ENCODE measurements at regions not wholly inside any gene's neighbourhood (a gene's known extent, or its start where the extent isn't known, plus 50 kb on each side); places are given as distances from the start of the nearest gene placed in this dataset.

DNA sequence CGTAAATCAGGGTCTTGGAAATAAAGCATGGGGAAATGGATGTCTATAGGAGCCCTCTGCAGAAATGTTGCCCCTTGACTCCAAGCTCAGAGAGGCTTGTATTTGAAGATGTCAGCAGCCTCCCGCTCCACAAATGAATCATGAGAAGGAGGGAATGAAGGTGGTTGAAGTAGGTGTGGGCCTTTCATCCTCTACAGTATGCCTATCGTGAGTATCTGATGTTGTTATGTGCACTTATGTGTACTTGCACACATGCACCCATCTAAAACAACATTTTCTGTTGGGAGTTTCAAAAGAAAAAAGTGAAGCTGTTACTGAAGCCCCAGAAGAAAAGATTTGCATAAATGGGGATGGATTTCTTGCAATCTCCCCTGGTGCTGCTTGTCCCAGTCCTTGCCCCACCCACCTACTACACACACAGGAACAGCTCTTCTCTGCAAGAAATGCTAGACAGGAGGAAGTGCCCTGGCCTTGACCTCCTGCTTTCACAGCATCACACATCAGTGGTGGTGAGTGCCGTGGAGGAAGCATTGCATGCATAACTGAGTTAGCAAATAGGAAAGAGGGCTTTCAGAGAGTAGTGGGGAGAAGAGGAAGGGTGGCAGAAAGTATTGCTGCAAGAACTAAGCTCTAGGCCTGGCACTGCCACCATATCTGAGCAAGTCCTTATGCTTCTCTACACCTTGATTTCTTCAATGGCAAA lies 156.1 kb downstream of the SNX18 start:
- H3K4me3 ChIP-seq (ENCODE audit: control insufficient read depth in 2 of 3, extremely low read depth in 1 of 3, insufficient read depth in 2 of 3, low read depth in 1 of 3, low read length in 3 of 3): no peak overlapping the region
- no peak for FAIRE-seq
- no peaks in the 10 kb centered on the region for H3K79me2 ChIP-seq (ENCODE audit: control insufficient read depth, insufficient read depth, low read length)
- dilution Hi-C loops (cut with MboI; ENCODE audit: extremely low pct_ligation_motif_present, low sequenced_read_pairs): no loop called here
- H3K9me1 ChIP-seq (ENCODE audit: control insufficient read depth, extremely low read depth, insufficient read depth, low read length): no peaks in the 10 kb centered on the region
- no peak overlapping the region for H3K27ac ChIP-seq (ENCODE audit: control insufficient read depth, insufficient read depth, low read length)
- no peaks in the 10 kb centered on the region for H4K20me1 ChIP-seq (ENCODE audit: control insufficient read depth, extremely low read depth, insufficient read depth, low read length)
- peaks cover 6% of the 10 kb centered on the region for H3K4me1 ChIP-seq (ENCODE audit: control insufficient read depth, extremely low read depth, insufficient read depth, low read length)
- DNase-seq (ENCODE audit: low read depth, low spot score): no peak
- H3K9ac ChIP-seq (ENCODE audit: control insufficient read depth, extremely low read depth, insufficient read depth, low read length): no peak overlapping the region
- no peak overlapping the region for H3K4me2 ChIP-seq (ENCODE audit: control insufficient read depth, extremely low read depth, insufficient read depth, low read depth, low read length)
- H3K27me3 ChIP-seq (ENCODE audit: control insufficient read depth, extremely low read depth, insufficient read depth, low read length): peaks cover 12% of the 10 kb centered on the region
- peaks cover 2% of the 10 kb centered on the region for H3K9me3 ChIP-seq (ENCODE audit: control insufficient read depth, low read depth, low read length)
- TF ChIP-seq, protein P1, sequence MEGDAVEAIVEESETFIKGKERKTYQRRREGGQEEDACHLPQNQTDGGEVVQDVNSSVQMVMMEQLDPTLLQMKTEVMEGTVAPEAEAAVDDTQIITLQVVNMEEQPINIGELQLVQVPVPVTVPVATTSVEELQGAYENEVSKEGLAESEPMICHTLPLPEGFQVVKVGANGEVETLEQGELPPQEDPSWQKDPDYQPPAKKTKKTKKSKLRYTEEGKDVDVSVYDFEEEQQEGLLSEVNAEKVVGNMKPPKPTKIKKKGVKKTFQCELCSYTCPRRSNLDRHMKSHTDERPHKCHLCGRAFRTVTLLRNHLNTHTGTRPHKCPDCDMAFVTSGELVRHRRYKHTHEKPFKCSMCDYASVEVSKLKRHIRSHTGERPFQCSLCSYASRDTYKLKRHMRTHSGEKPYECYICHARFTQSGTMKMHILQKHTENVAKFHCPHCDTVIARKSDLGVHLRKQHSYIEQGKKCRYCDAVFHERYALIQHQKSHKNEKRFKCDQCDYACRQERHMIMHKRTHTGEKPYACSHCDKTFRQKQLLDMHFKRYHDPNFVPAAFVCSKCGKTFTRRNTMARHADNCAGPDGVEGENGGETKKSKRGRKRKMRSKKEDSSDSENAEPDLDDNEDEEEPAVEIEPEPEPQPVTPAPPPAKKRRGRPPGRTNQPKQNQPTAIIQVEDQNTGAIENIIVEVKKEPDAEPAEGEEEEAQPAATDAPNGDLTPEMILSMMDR (optimal IDR thresholded peaks at IDR 0.05 in 1 of 3, IDR thresholded peaks at IDR 0.05 in 1 of 3, conservative IDR thresholded peaks at IDR 0.05 in 1 of 3; ENCODE audit: extremely low read depth in 1 of 3, insufficient read depth in 2 of 3, low read length in 3 of 3): no peak
- H3K36me3 ChIP-seq (ENCODE audit: control insufficient read depth in 2 of 2, extremely low read depth in 1 of 2, insufficient read depth in 2 of 2, low read length in 2 of 2): no peaks in the 10 kb centered on the region
- no peak overlapping the region for H2AFZ ChIP-seq (ENCODE audit: control insufficient read depth, low read length)

- FAIRE-seq: no peak
- dilution Hi-C loops (cut with MboI; ENCODE audit: extremely low pct_ligation_motif_present, low sequenced_read_pairs): no loop called here
- TF ChIP-seq, protein P1 (optimal IDR thresholded peaks at IDR 0.05 in 1 of 3, IDR thresholded peaks at IDR 0.05 in 1 of 3, conservative IDR thresholded peaks at IDR 0.05 in 1 of 3; ENCODE audit: extremely low read depth in 1 of 3, insufficient read depth in 2 of 3, low read length in 3 of 3): no peak
- no peak for TF ChIP-seq EZH2 (IDR thresholded peaks at IDR 0.05; ENCODE audit: low read length)
- no peak for DNase-seq (ENCODE audit: low read depth, low spot score)
- Histone ChIP-seq H3K27me3 (ENCODE audit: control insufficient read depth, extremely low read depth, insufficient read depth, low read length) (peaks cover 6% of the 10 kb centered on the region), H3K9ac (ENCODE audit: control insufficient read depth, extremely low read depth, insufficient read depth, low read length) (no peak overlapping the region), H3K27ac (ENCODE audit: control insufficient read depth, insufficient read depth, low read length) (no peak overlapping the region), H3K4me3 (ENCODE audit: control insufficient read depth in 2 of 3, extremely low read depth in 1 of 3, insufficient read depth in 2 of 3, low read depth in 1 of 3, low read length in 3 of 3) (no peak overlapping the region), H3K4me1 (ENCODE audit: control insufficient read depth, extremely low read depth, insufficient read depth, low read length) (peaks cover 6% of the 10 kb centered on the region), H4K20me1 (ENCODE audit: control insufficient read depth, extremely low read depth, insufficient read depth, low read length) (no peaks in the 10 kb centered on the region), H3K9me1 (ENCODE audit: control insufficient read depth, extremely low read depth, insufficient read depth, low read length) (no peaks in the 10 kb centered on the region), H3K9me3 (ENCODE audit: control insufficient read depth, low read depth, low read length) (peaks cover 2% of the 10 kb centered on the region), H3K4me2 (ENCODE audit: control insufficient read depth, extremely low read depth, insufficient read depth, low read depth, low read length) (no peak overlapping the region), H2AFZ (ENCODE audit: control insufficient read depth, low read length) (no peak overlapping the region), H3K36me3 (ENCODE audit: control insufficient read depth in 2 of 2, extremely low read depth in 1 of 2, insufficient read depth in 2 of 2, low read length in 2 of 2) (no peaks in the 10 kb centered on the region), H3K79me2 (ENCODE audit: control insufficient read depth, insufficient read depth, low read length) (no peaks in the 10 kb centered on the region)
These were observed 155.3 kb downstream of the SNX18 start for GRCh38 chr5:54672871-54673270.

All from keratinocyte (primary cell).